ENCODE measurements at regions not wholly inside any gene's neighbourhood (a gene's known extent, or its start where the extent isn't known, plus 50 kb on each side); places are given as distances from the start of the nearest gene placed in this dataset.

- no peak for TF ChIP-seq CTCF (IDR thresholded peaks at IDR 0.05; ENCODE audit: low read length, missing control alignments)
- DNase-seq (ENCODE audit: low read depth) = no peak
These were observed 669.9 kb downstream of the OTOL1 start for GRCh38 chr3:162166543-162166942.

GRCh38 chr3:162168715-162169114, 672.1 kb downstream of the OTOL1 start:
- no peak overlapping the region for H3K4me3 ChIP-seq (replicated peaks; ENCODE audit: low read depth, low read length)
- no peak for TF ChIP-seq CTCF (IDR thresholded peaks at IDR 0.05; ENCODE audit: low read length, missing control alignments)
- no peak for DNase-seq (ENCODE audit: low read depth)

More at GRCh38 chr3:162166543-162166942, 669.9 kb downstream of the OTOL1 start:
- no peak overlapping the region for H3K4me3 ChIP-seq (replicated peaks; ENCODE audit: low read depth, low read length)

DNA sequence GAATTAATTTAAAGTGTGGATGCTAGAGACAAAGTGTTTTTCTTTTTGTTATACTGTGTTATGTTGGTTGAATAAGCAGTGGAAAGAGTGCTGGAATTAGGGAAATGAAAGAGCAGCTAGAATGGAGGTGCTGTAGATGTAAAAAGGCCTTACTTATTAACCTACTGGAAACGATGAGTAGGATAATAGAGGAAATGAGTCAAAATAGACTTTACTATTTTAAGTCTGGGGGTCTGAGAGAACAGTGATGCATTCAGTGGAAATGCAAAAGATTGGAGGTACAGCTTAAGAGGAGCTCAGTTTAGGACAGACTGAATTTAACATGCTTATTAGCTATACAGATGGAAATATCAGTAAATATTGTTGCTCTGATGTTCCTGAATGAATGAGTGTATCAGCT, 674.0 kb downstream of the OTOL1 start:
- TF ChIP-seq CTCF (IDR thresholded peaks at IDR 0.05; ENCODE audit: low read length, missing control alignments) = no peak
- H3K4me3 ChIP-seq (replicated peaks; ENCODE audit: low read depth, low read length) = no peak overlapping the region
- DNase-seq (ENCODE audit: low read depth) = no peak

DNA sequence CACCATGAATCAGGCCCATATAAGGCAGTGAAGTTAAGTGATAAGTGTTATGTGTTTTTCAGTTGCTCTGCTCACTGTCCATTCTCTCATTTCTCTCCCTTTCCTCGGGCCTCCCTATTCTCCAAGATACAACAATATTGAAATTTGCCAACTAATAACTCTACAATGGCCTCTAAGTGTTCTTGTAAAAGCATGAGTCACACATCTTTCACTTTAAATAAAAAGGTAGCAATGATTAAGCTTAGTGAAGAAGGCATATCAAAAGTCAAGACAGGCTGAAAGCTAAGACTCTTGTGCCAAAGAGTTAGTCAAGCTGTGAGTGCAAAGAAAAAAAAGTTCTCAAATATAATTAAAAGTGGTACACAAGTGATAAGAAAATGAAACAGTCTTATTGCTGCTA, 675.4 kb downstream of the OTOL1 start:
- DNase-seq (ENCODE audit: low read depth) = no peak
- H3K4me3 ChIP-seq (replicated peaks; ENCODE audit: low read depth, low read length) = no peak overlapping the region
- TF ChIP-seq CTCF (IDR thresholded peaks at IDR 0.05; ENCODE audit: low read length, missing control alignments) = no peak

GRCh38 chr3:162175145-162175544, 678.5 kb downstream of the OTOL1 start:
- H3K4me3 ChIP-seq (replicated peaks; ENCODE audit: low read depth, low read length) = no peak overlapping the region
- DNase-seq (ENCODE audit: low read depth) = no peak
- TF ChIP-seq CTCF (IDR thresholded peaks at IDR 0.05; ENCODE audit: low read length, missing control alignments) = no peak

GRCh38 chr3:162175878-162176277, 679.3 kb downstream of the OTOL1 start:
- TF ChIP-seq CTCF (IDR thresholded peaks at IDR 0.05; ENCODE audit: low read length, missing control alignments) = no peak
- no peak overlapping the region for H3K4me3 ChIP-seq (replicated peaks; ENCODE audit: low read depth, low read length)
- DNase-seq (ENCODE audit: low read depth) = no peak

GRCh38 chr3:162183440-162183839, 686.8 kb downstream of the OTOL1 start:
- TF ChIP-seq CTCF (IDR thresholded peaks at IDR 0.05; ENCODE audit: low read length, missing control alignments) = no peak
- no peak for DNase-seq (ENCODE audit: low read depth)
- H3K4me3 ChIP-seq (replicated peaks; ENCODE audit: low read depth, low read length) = no peak overlapping the region
